Heart left ventricle (tissue), 13 donors: ENCODE measurements at regions not wholly inside any gene's neighbourhood (a gene's known extent, or its start where the extent isn't known, plus 50 kb on each side); places are given as distances from the start of the nearest gene placed in this dataset.

Experiments
- POLR2A ChIP-seq, 2 donors: fragments of 450-650 bp; IDR thresholded peaks; one replicate each; pipeline ENCODE4 v1.6.1; 2017; ENCODE audit warnings: antibody characterized with exemption in 2 of 2, mild to moderate bottlenecking in 2 of 2, moderate library complexity in 2 of 2
- TF ChIP-seq, protein P1 (sequence below), 12 donors: fragments of 200-600 bp; sonication (generic) in 4 of 12; IDR thresholded peaks; one replicate each; pipeline versions ENCODE4 v1.5.0 to v1.8.0; 2018 to 2022; ENCODE audit warnings: antibody characterized with exemption in 12 of 12, mild to moderate bottlenecking in 5 of 12
- donor health status: ischemic (EF 13 %, LVEDD 7.1; RV severe dilation, severe dysfunction).
- donor health status: DM: no; HTN: yes; CAD: no.
- donor health status: DM: no; HTN: no; CAD: no.
- donor health status: ischemic (EF 25% LVEDD 6.9; RV normal size, moderate dysfunction).
- donor health status: ischemic (EF 25% LVEDD 5.7; RV mildly dilated, moderate dysfunction).
- donor health status: ischemic (EF 35%, LVEDD 5.7; RV mildly dilated, moderate dysfunction).
- donor health status: nonischemic (EF 11% LVEDD 7.7; RV severe dilation, severe dysfunction).
- donor health status: DM: yes; HTN: yes; CAD: no.
- donor health status: PGD.
- donor health status: ischemic (EF 29% LVEDD 5.4; RV normal size, mild dysfunction).
- donor health status: nonischemic (EF 23%, LVEDD 6.1; RV moderate dilation, normal function).

DNA sequence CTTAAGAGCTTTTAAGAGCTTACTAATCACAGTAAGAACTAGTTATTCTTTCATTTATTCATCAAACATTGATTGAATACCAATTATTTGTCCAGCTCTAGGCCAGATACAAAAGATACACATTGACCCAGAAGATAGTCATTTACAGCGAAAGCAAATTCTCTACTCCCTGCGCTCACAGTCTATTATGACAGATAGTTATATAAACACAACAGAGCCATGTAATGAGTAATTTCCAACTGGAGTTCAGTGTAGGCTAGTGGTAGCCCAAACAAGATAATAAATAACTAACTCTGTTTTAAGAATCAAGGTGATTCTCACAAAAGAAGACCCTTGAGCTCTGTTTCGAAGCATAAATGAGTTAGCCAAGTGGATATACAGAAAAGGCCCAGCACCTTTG lies 397.8 kb upstream of the TLE4 start:
- TF ChIP-seq, protein P1, sequence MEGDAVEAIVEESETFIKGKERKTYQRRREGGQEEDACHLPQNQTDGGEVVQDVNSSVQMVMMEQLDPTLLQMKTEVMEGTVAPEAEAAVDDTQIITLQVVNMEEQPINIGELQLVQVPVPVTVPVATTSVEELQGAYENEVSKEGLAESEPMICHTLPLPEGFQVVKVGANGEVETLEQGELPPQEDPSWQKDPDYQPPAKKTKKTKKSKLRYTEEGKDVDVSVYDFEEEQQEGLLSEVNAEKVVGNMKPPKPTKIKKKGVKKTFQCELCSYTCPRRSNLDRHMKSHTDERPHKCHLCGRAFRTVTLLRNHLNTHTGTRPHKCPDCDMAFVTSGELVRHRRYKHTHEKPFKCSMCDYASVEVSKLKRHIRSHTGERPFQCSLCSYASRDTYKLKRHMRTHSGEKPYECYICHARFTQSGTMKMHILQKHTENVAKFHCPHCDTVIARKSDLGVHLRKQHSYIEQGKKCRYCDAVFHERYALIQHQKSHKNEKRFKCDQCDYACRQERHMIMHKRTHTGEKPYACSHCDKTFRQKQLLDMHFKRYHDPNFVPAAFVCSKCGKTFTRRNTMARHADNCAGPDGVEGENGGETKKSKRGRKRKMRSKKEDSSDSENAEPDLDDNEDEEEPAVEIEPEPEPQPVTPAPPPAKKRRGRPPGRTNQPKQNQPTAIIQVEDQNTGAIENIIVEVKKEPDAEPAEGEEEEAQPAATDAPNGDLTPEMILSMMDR (IDR thresholded peaks at IDR 0.05) = no peak
- no peak for TF ChIP-seq POLR2A (IDR thresholded peaks at IDR 0.05)
